Mesothelial cell of epicardium (in vitro differentiated cells): ENCODE measurements at regions not wholly inside any gene's neighbourhood (a gene's known extent, or its start where the extent isn't known, plus 50 kb on each side); places are given as distances from the start of the nearest gene placed in this dataset.
A peak's percentile ranks its signal among the peaks of the same experiment; 100 is the strongest.
"Not testable (repeated sequence)": the region's sequence is repeated elsewhere in the genome, so short reads cannot be mapped to it uniquely, and the experiment has no call there.

Experiments used
- DNase-seq, 2 experiments: peaks; one replicate each; pipeline ENCODE4 v3.0.0; 2021; ENCODE audit warnings: low spot score in 2 of 2; ENCODE audit not compliant: unreplicated experiment in 2 of 2
- H3K27ac Mint-ChIP-seq: 2 replicates; pipeline ENCODE4 v1.8.0; 2021; ENCODE audit warnings: mixed read lengths
- H3K27me3 Mint-ChIP-seq: 2 replicates; pipeline ENCODE4 v1.8.0; 2021; ENCODE audit warnings: low read depth, mixed read lengths
- H3K36me3 Mint-ChIP-seq: 2 replicates; pipeline ENCODE4 v1.8.0; 2021; ENCODE audit warnings: mixed read lengths
- H3K4me1 Mint-ChIP-seq: 2 replicates; pipeline ENCODE4 v1.8.0; 2021; ENCODE audit warnings: mixed read lengths
- H3K4me3 Mint-ChIP-seq: 2 replicates; pipeline ENCODE4 v1.8.0; 2021; ENCODE audit warnings: mild to moderate bottlenecking, moderate library complexity, mixed read lengths
- H3K9me3 Mint-ChIP-seq: 2 replicates; pipeline ENCODE4 v1.8.0; 2021; ENCODE audit warnings: mixed read lengths
- CTCF ChIP-seq: fragments of 200-600 bp; sonication (generic); IDR thresholded peaks from one replicate; pipeline ENCODE4 v1.5.0; 2021; ENCODE audit warnings: antibody characterized with exemption; ENCODE audit not compliant: unreplicated experiment

GRCh38 chr1:76687307-76688175 lies 179.7 kb upstream of the ST6GALNAC5 start:
- DNase-seq, result no peak
- Mint-ChIP-seq H3K9me3 (no peaks in the 10 kb centered on the region), H3K36me3 (no peaks in the 10 kb centered on the region), H3K27me3 (peaks cover 1% of the 10 kb centered on the region), H3K27ac (peak overlapping the region; percentile 62), H3K4me3 (no peak overlapping the region), H3K4me1 (peaks cover 35% of the 10 kb centered on the region)
- TF ChIP-seq CTCF, result no peak

GRCh38 chr1:76690766-76691165 lies 176.5 kb upstream of the ST6GALNAC5 start:
- Mint-ChIP-seq H3K36me3 (no peaks in the 10 kb centered on the region), H3K4me1 (peaks cover 35% of the 10 kb centered on the region), H3K27ac (peak overlapping the region; percentile 3), H3K4me3 (no peak overlapping the region), H3K9me3 (peaks cover 13% of the 10 kb centered on the region), H3K27me3 (peaks cover 1% of the 10 kb centered on the region)
- no peak for DNase-seq
- TF ChIP-seq CTCF, result no peak

GRCh38 chr1:76695535-76695934 lies 171.7 kb upstream of the ST6GALNAC5 start:
- Mint-ChIP-seq H3K4me1 (peaks cover 8% of the 10 kb centered on the region), H3K27ac (no peak overlapping the region), H3K9me3 (peaks cover 13% of the 10 kb centered on the region), H3K36me3 (no peaks in the 10 kb centered on the region), H3K27me3 (no peaks in the 10 kb centered on the region), H3K4me3 (no peak overlapping the region)
- TF ChIP-seq CTCF, result no peak
- DNase-seq, result no peak

- no peaks in the 10 kb centered on the region for H3K27me3 Mint-ChIP-seq
- TF ChIP-seq CTCF, result no peak
- no peaks in the 10 kb centered on the region for H3K36me3 Mint-ChIP-seq
- peaks cover 13% of the 10 kb centered on the region for H3K9me3 Mint-ChIP-seq
- H3K27ac Mint-ChIP-seq, result no peak overlapping the region
- no peak overlapping the region for H3K4me3 Mint-ChIP-seq
- H3K4me1 Mint-ChIP-seq, result peaks cover 4% of the 10 kb centered on the region
- no peak for DNase-seq
Observed at GRCh38 chr1:76697361-76697760, 169.9 kb upstream of the ST6GALNAC5 start.

GRCh38 chr1:76699646-76700045 lies 167.6 kb upstream of the ST6GALNAC5 start:
- H3K4me1 Mint-ChIP-seq, H3K9me3 Mint-ChIP-seq, H3K27me3 Mint-ChIP-seq, H3K4me3 Mint-ChIP-seq, DNase-seq, H3K27ac Mint-ChIP-seq, H3K36me3 Mint-ChIP-seq: not testable (repeated sequence)

- not testable (repeated sequence) for H3K4me1 Mint-ChIP-seq, H3K9me3 Mint-ChIP-seq, H3K4me3 Mint-ChIP-seq, H3K27ac Mint-ChIP-seq, H3K27me3 Mint-ChIP-seq, H3K36me3 Mint-ChIP-seq, DNase-seq
Observed at GRCh38 chr1:76700200-76700599, 167.1 kb upstream of the ST6GALNAC5 start.

GRCh38 chr1:76705560-76705959 lies 161.7 kb upstream of the ST6GALNAC5 start:
- Mint-ChIP-seq H3K4me3 (no peak overlapping the region), H3K36me3 (no peaks in the 10 kb centered on the region), H3K27ac (no peak overlapping the region), H3K27me3 (peaks cover 28% of the 10 kb centered on the region), H3K4me1 (peaks cover 4% of the 10 kb centered on the region), H3K9me3 (no peaks in the 10 kb centered on the region)
- TF ChIP-seq CTCF, result no peak
- DNase-seq, result no peak
